ENCODE measurements at regions not wholly inside any gene's neighbourhood (a gene's known extent, or its start where the extent isn't known, plus 50 kb on each side); places are given as distances from the start of the nearest gene placed in this dataset.

DNA sequence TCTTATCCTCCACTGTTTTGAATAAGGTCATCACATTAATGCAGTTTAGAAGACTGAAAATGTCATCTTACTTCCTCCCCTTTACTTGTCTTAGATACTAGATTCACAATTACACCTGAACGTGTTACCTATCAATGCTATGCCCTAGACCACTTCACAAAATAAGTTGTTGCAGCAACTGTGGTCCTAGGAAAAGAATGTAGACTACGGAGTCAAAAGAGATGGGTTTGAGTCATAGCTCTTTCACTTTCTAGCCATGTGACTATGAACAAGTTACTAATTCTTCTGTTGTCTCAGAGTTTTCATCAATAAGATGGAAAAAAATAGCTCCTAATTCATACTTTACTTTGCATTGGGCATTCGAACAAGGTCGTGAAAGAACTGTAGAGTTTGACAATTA is 164.3 kb upstream of the PREP start:
- no peak for DNase-seq (ENCODE audit: low read depth in 4 of 6, low spot score in 6 of 6)
- 100% methylated on average over 2 of the region's 4 CpGs for WGBS (ENCODE audit: insufficient coverage)
- H3K4me3 ChIP-seq (ENCODE audit: low read depth, low read length): no peak overlapping the region

GRCh38 chr6:105566503-105566902 is 163.6 kb upstream of the PREP start:
- Histone ChIP-seq H3K36me3 (ENCODE audit: control insufficient read depth, insufficient read depth, low read length) (no peaks in the 10 kb centered on the region), H3K9me3 (ENCODE audit: control insufficient read depth, insufficient read depth, low read length) (no peaks in the 10 kb centered on the region), H3K27ac (ENCODE audit: low read depth, low read length) (no peak overlapping the region), H3K4me1 (ENCODE audit: control insufficient read depth, insufficient read depth, low read length) (no peaks in the 10 kb centered on the region), H3K27me3 (ENCODE audit: control insufficient read depth, insufficient read depth, low read length) (no peaks in the 10 kb centered on the region), H3K4me3 (ENCODE audit: low read depth, low read length) (no peak overlapping the region)
- DNase-seq (ENCODE audit: low read depth in 4 of 6, low spot score in 6 of 6): no peak
- WGBS (ENCODE audit: insufficient coverage): 94% methylated on average over 3 of the region's 6 CpGs

More for the DNA sequence above, 164.3 kb upstream of the PREP start:
- Histone ChIP-seq H3K9me3 (ENCODE audit: control insufficient read depth, insufficient read depth, low read length) (no peaks in the 10 kb centered on the region), H3K27me3 (ENCODE audit: control insufficient read depth, insufficient read depth, low read length) (no peaks in the 10 kb centered on the region), H3K27ac (ENCODE audit: low read depth, low read length) (no peak overlapping the region), H3K4me1 (ENCODE audit: control insufficient read depth, insufficient read depth, low read length) (no peaks in the 10 kb centered on the region), H3K36me3 (ENCODE audit: control insufficient read depth, insufficient read depth, low read length) (no peaks in the 10 kb centered on the region)

DNA sequence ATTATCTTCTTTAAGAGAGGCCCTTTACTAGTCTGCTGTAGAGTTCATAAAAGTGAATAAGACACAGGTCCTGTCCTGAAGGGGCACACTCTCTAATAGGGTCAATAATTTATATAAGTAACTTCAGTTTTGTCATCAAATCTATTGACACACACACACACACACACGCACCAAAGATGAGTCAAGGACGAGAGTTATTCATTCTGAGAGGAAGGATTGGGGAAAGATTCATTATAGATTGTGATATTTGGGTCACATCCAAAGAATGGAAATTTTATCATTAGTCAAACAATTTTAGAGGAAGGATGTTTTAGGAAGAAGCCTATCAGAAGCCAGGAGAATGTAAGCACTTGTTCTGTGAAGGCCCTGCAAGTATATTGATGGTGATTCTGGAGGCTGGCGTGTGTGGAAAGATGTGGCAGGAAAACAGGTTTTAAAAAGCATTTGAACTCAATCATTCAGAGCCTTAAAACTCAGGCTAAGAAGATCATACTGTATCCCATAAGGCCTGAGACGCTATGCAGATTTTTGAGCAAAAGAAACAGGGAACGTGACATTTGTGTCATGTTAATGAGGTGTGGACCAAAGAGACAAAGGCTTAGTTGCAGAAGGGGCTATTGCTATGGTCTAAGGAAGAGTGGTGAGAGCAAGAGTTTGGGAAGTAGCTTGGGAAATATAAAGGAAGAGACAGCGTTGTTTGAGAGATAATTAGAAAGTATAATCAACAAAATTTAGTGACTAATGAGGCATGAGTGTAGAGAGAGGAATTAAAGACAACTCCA is 161.4 kb upstream of the PREP start:
- H3K36me3 ChIP-seq (ENCODE audit: control insufficient read depth, insufficient read depth, low read length): no peaks in the 10 kb centered on the region
- no peaks in the 10 kb centered on the region for H3K27me3 ChIP-seq (ENCODE audit: control insufficient read depth, insufficient read depth, low read length)
- no peak overlapping the region for H3K27ac ChIP-seq (ENCODE audit: low read depth, low read length)
- DNase-seq (ENCODE audit: low read depth in 4 of 6, low spot score in 6 of 6): no peak
- no peak overlapping the region for H3K4me3 ChIP-seq (ENCODE audit: low read depth, low read length)
- no peaks in the 10 kb centered on the region for H3K9me3 ChIP-seq (ENCODE audit: control insufficient read depth, insufficient read depth, low read length)
- H3K4me1 ChIP-seq (ENCODE audit: control insufficient read depth, insufficient read depth, low read length): no peaks in the 10 kb centered on the region
- 64% methylated on average over 3 of the region's 6 CpGs for WGBS (ENCODE audit: insufficient coverage)

- DNase-seq (ENCODE audit: low read depth in 4 of 6, low spot score in 6 of 6): no peak
- no CpG with 5 or more reads among the region's 1 CpG for WGBS (ENCODE audit: insufficient coverage)
- H3K27ac ChIP-seq (ENCODE audit: low read depth, low read length): no peak overlapping the region
- no peaks in the 10 kb centered on the region for H3K9me3 ChIP-seq (ENCODE audit: control insufficient read depth, insufficient read depth, low read length)
- no peak overlapping the region for H3K4me3 ChIP-seq (ENCODE audit: low read depth, low read length)
- no peaks in the 10 kb centered on the region for H3K36me3 ChIP-seq (ENCODE audit: control insufficient read depth, insufficient read depth, low read length)
- H3K4me1 ChIP-seq (ENCODE audit: control insufficient read depth, insufficient read depth, low read length): no peaks in the 10 kb centered on the region
- no peaks in the 10 kb centered on the region for H3K27me3 ChIP-seq (ENCODE audit: control insufficient read depth, insufficient read depth, low read length)
These were observed 159.1 kb upstream of the PREP start for GRCh38 chr6:105562027-105562426.

GRCh38 chr6:105561486-105561885 is 158.6 kb upstream of the PREP start:
- Histone ChIP-seq H3K27ac (ENCODE audit: low read depth, low read length) (no peak overlapping the region), H3K4me1 (ENCODE audit: control insufficient read depth, insufficient read depth, low read length) (no peaks in the 10 kb centered on the region), H3K27me3 (ENCODE audit: control insufficient read depth, insufficient read depth, low read length) (no peaks in the 10 kb centered on the region), H3K4me3 (ENCODE audit: low read depth, low read length) (no peak overlapping the region), H3K9me3 (ENCODE audit: control insufficient read depth, insufficient read depth, low read length) (no peaks in the 10 kb centered on the region), H3K36me3 (ENCODE audit: control insufficient read depth, insufficient read depth, low read length) (no peaks in the 10 kb centered on the region)
- no peak for DNase-seq (ENCODE audit: low read depth in 4 of 6, low spot score in 6 of 6)

DNA sequence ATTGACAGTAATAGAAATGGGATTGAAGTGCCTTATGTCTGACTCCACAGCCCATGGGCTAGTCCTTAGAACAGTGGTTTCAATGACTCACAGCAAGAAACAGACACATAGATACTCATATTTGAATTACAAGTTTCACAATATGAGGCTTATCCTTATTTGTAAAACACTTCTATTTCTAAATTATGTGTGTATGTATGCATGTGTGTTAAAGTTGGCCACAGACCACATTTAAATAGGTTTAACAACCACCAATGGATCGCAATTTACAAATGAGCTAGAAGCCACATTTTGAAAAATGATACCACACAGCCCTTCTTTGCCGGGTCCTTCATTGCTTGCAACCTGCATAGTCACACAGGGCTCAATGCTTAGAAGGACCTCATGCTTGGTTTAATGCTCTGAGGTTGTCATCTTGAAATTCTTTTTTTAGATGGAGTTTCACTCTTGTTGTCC is 157.8 kb upstream of the PREP start:
- no peaks in the 10 kb centered on the region for H3K27me3 ChIP-seq (ENCODE audit: control insufficient read depth, insufficient read depth, low read length)
- H3K36me3 ChIP-seq (ENCODE audit: control insufficient read depth, insufficient read depth, low read length): no peaks in the 10 kb centered on the region
- no peaks in the 10 kb centered on the region for H3K9me3 ChIP-seq (ENCODE audit: control insufficient read depth, insufficient read depth, low read length)
- no peak overlapping the region for H3K4me3 ChIP-seq (ENCODE audit: low read depth, low read length)
- DNase-seq (ENCODE audit: low read depth in 4 of 6, low spot score in 6 of 6): no peak
- WGBS (ENCODE audit: insufficient coverage): no CpG with 5 or more reads among the region's 2 CpGs
- no peak overlapping the region for H3K27ac ChIP-seq (ENCODE audit: low read depth, low read length)
- no peaks in the 10 kb centered on the region for H3K4me1 ChIP-seq (ENCODE audit: control insufficient read depth, insufficient read depth, low read length)

DNA sequence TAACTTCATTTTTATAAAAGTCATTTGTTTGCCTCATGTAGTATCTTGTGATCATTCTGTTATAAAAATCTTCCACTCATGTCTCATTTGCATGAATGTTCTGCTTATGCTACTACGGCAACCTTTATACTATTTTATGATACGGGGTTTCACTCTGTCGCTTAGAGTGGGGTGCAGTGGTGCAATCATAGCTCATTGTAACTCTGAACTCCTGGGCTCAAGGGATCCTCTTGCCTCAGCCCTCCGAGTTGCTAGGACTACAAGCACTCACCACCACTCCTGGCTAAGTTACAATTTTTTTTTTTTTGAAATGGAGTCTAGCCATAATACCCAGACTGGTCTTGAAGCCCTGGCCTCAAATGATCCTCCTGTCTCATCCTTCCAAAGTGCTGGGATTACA is 154.4 kb upstream of the PREP start:
- Histone ChIP-seq H3K4me3 (ENCODE audit: low read depth, low read length) (no peak overlapping the region), H3K9me3 (ENCODE audit: control insufficient read depth, insufficient read depth, low read length) (no peaks in the 10 kb centered on the region), H3K36me3 (ENCODE audit: control insufficient read depth, insufficient read depth, low read length) (no peaks in the 10 kb centered on the region), H3K4me1 (ENCODE audit: control insufficient read depth, insufficient read depth, low read length) (no peaks in the 10 kb centered on the region), H3K27me3 (ENCODE audit: control insufficient read depth, insufficient read depth, low read length) (no peaks in the 10 kb centered on the region), H3K27ac (ENCODE audit: low read depth, low read length) (no peak overlapping the region)
- WGBS (ENCODE audit: insufficient coverage): 100% methylated on average over 3 of the region's 4 CpGs
- DNase-seq (ENCODE audit: low read depth in 4 of 6, low spot score in 6 of 6): no peak

DNA sequence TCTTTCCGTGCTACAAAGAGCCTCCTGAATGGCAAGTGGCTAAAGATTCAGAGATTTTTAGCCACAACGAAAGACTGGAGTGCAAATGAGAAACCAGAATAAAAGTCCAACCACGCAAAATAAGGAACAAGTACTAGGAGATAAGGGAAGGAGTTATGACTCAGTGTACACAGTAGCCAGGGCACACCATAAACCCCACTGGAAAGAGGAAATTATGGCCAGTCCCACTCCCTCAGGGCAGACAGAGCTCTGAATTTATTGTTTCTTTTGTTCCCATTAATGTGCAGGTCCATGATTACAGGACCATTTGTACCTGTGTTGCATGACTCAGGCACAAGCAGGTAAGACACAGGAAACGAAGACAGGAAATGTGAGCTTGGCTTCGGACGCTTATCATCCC is 150.3 kb upstream of the PREP start:
- DNase-seq (ENCODE audit: low read depth in 4 of 6, low spot score in 6 of 6): no peak
- Histone ChIP-seq H3K4me3 (ENCODE audit: low read depth, low read length) (no peak overlapping the region), H3K4me1 (ENCODE audit: control insufficient read depth, insufficient read depth, low read length) (no peaks in the 10 kb centered on the region), H3K9me3 (ENCODE audit: control insufficient read depth, insufficient read depth, low read length) (no peaks in the 10 kb centered on the region), H3K27me3 (ENCODE audit: control insufficient read depth, insufficient read depth, low read length) (no peaks in the 10 kb centered on the region), H3K27ac (ENCODE audit: low read depth, low read length) (no peak overlapping the region), H3K36me3 (ENCODE audit: control insufficient read depth, insufficient read depth, low read length) (no peaks in the 10 kb centered on the region)
- WGBS (ENCODE audit: insufficient coverage): 91% methylated on average over 4 of the region's 6 CpGs

- Histone ChIP-seq H3K9me3 (ENCODE audit: control insufficient read depth, insufficient read depth, low read length) (no peaks in the 10 kb centered on the region), H3K4me1 (ENCODE audit: control insufficient read depth, insufficient read depth, low read length) (no peaks in the 10 kb centered on the region), H3K27me3 (ENCODE audit: control insufficient read depth, insufficient read depth, low read length) (no peaks in the 10 kb centered on the region), H3K4me3 (ENCODE audit: low read depth, low read length) (no peak overlapping the region), H3K36me3 (ENCODE audit: control insufficient read depth, insufficient read depth, low read length) (no peaks in the 10 kb centered on the region), H3K27ac (ENCODE audit: low read depth, low read length) (no peak overlapping the region)
- no peak for DNase-seq (ENCODE audit: low read depth in 4 of 6, low spot score in 6 of 6)
- 55% methylated on average over 2 of the region's 5 CpGs for WGBS (ENCODE audit: insufficient coverage)
These were observed 148.2 kb upstream of the PREP start for GRCh38 chr6:105550955-105551620.

DNA sequence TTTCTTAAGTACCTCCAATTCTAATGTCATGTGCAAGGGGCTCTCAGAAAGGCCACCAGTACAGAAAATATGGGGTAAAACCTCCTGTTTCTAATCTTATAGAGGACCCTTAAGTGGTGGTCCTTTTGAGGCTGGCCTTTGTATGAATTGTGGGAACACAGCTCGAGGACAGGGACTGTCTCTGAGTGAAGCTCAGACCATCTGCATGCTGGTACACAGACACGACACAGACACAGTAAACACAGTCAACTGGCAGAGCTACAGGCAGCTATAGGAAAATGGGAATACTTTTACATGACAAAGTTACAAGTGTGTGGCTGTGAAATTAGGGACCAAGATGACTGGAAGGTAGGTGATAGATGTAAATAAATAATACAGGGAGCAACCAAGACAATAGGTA is 143.9 kb upstream of the PREP start:
- no peaks in the 10 kb centered on the region for H3K9me3 ChIP-seq (ENCODE audit: control insufficient read depth, insufficient read depth, low read length)
- H3K36me3 ChIP-seq (ENCODE audit: control insufficient read depth, insufficient read depth, low read length): no peaks in the 10 kb centered on the region
- DNase-seq (ENCODE audit: low read depth in 4 of 6, low spot score in 6 of 6): no peak
- H3K4me3 ChIP-seq (ENCODE audit: low read depth, low read length): no peak overlapping the region
- no peaks in the 10 kb centered on the region for H3K4me1 ChIP-seq (ENCODE audit: control insufficient read depth, insufficient read depth, low read length)
- WGBS (ENCODE audit: insufficient coverage): no CpG with 5 or more reads among the region's 2 CpGs
- no peaks in the 10 kb centered on the region for H3K27me3 ChIP-seq (ENCODE audit: control insufficient read depth, insufficient read depth, low read length)
- no peak overlapping the region for H3K27ac ChIP-seq (ENCODE audit: low read depth, low read length)

All from spinal cord (tissue), 9 donors.